Transverse colon (tissue), 3 donors: ENCODE measurements at regions not wholly inside any gene's neighbourhood (a gene's known extent, or its start where the extent isn't known, plus 50 kb on each side); places are given as distances from the start of the nearest gene placed in this dataset.

Experiments used
- POLR2A ChIP-seq: fragments of 450-650 bp; IDR thresholded peaks from one replicate; pipeline ENCODE4 v1.6.1; 2016; ENCODE audit warnings: antibody characterized with exemption, mild to moderate bottlenecking, moderate library complexity
- TF ChIP-seq, protein P1 (sequence below), 5 experiments: fragments of 200-600 bp in 3 of 5; fragments of 450-650 bp in 2 of 5; sonication (generic) in 3 of 5; IDR thresholded peaks; 1 replicate in 2 of 5; 2 replicates in 3 of 5; pipeline ENCODE4 v1.5.1; 2016 to 2017; ENCODE audit warnings: antibody characterized with exemption in 5 of 5, inconsistent platforms in 3 of 5, mild to moderate bottlenecking in 2 of 5, moderate library complexity in 1 of 5

DNA sequence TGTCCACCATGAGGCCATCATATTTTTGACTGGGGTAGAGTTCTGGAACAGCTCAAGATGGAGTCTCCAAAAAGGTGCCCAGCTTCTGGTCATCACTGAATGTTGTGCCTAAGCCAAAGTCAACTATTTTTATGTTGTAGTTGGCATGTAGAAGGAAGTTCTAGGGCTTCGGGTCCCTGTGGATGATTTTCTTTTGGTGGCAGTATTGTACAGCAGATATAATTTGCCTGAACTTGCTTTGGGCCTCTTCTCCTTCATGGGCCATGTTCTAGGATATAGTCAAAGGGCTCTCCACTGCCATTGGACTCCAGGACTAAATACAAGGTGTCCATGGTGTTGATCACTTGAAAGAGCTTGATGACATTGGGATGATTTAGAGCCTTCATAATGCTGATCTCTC, 143.6 kb downstream of the SLC38A4 start:
- TF ChIP-seq POLR2A: no peak
- TF ChIP-seq, protein P1, sequence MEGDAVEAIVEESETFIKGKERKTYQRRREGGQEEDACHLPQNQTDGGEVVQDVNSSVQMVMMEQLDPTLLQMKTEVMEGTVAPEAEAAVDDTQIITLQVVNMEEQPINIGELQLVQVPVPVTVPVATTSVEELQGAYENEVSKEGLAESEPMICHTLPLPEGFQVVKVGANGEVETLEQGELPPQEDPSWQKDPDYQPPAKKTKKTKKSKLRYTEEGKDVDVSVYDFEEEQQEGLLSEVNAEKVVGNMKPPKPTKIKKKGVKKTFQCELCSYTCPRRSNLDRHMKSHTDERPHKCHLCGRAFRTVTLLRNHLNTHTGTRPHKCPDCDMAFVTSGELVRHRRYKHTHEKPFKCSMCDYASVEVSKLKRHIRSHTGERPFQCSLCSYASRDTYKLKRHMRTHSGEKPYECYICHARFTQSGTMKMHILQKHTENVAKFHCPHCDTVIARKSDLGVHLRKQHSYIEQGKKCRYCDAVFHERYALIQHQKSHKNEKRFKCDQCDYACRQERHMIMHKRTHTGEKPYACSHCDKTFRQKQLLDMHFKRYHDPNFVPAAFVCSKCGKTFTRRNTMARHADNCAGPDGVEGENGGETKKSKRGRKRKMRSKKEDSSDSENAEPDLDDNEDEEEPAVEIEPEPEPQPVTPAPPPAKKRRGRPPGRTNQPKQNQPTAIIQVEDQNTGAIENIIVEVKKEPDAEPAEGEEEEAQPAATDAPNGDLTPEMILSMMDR (IDR thresholded peaks at IDR 0.05): no peak
